Lung (tissue), 11 donors: ENCODE measurements at regions not wholly inside any gene's neighbourhood (a gene's known extent, or its start where the extent isn't known, plus 50 kb on each side); places are given as distances from the start of the nearest gene placed in this dataset.

Experiments
- ATAC-seq: fragments of 200-7000 bp; cut with Tn5 transposase; one replicate; pipeline ENCODE4 v1.9.1; 2020; ENCODE audit warnings: moderate number of reproducible peaks; ENCODE audit not compliant: insufficient read depth, low FRiP score
- DNase-seq, 3 donors: peaks; one replicate each; pipeline ENCODE4 v3.0.0-alpha.2; 2013 to 2017
- H3K27ac ChIP-seq, 2 donors: one replicate each; pipeline ENCODE4 v1.5.1; 2013; ENCODE audit warnings: mild to moderate bottlenecking in 2 of 2, moderate library complexity in 2 of 2, control low read depth in 1 of 2, inconsistent platforms in 1 of 2, low read depth in 1 of 2, low read length in 1 of 2
- H3K27me3 ChIP-seq, 3 donors: one replicate each; pipeline ENCODE4 v1.5.1; 2013; ENCODE audit warnings: low read length in 2 of 3; ENCODE audit not compliant: control insufficient read depth in 3 of 3, insufficient read depth in 3 of 3
- H3K36me3 ChIP-seq, 4 donors: one replicate each; pipeline ENCODE4 v1.5.1; 2013; ENCODE audit warnings: low read length in 4 of 4, mild to moderate bottlenecking in 1 of 4, moderate library complexity in 1 of 4; ENCODE audit not compliant: control insufficient read depth in 4 of 4, insufficient read depth in 4 of 4
- H3K4me1 ChIP-seq, 5 donors: one replicate each; pipeline ENCODE4 v1.5.1; 2013; ENCODE audit warnings: low read length in 5 of 5, mild to moderate bottlenecking in 2 of 5, moderate library complexity in 1 of 5; ENCODE audit not compliant: control insufficient read depth in 5 of 5, insufficient read depth in 5 of 5
- H3K4me3 ChIP-seq: one replicate; pipeline ENCODE4 v1.5.1; 2013; ENCODE audit warnings: mild to moderate bottlenecking, control low read depth, moderate library complexity
- H3K9ac ChIP-seq, 2 donors: one replicate each; pipeline ENCODE4 v1.5.1; 2013; ENCODE audit warnings: low read length in 2 of 2, control low read depth in 1 of 2; ENCODE audit not compliant: insufficient read depth in 1 of 2
- H3K9me3 ChIP-seq, 4 donors: one replicate each; pipeline ENCODE4 v1.5.1; 2013; ENCODE audit warnings: low read length in 3 of 4, mild to moderate bottlenecking in 1 of 4, moderate library complexity in 1 of 4; ENCODE audit not compliant: control insufficient read depth in 4 of 4, insufficient read depth in 3 of 4
- WGBS, 2 donors: extraction: QIAGEN DNeasy Blood & Tissue Kit; methylation state at CpG; one replicate each; pipeline ENCODE4 v1.1.7; 2013; 5-methylcytosine and 5-hydroxymethylcytosine counted together
- TF ChIP-seq, protein P1 (sequence below): IDR thresholded peaks from 2 replicates; pipeline ENCODE4 v1.5.1; 2012; ENCODE audit warnings: mild to moderate bottlenecking; ENCODE audit errors: control extremely low read depth, extremely low read depth
- donor health status: control.
- donor health status: control.
- donor health status: Bipolar disorder and iron deficiency.
- donor health status: healthy.
- donor health status: DM: yes; HTN: yes; CAD: no.

DNA sequence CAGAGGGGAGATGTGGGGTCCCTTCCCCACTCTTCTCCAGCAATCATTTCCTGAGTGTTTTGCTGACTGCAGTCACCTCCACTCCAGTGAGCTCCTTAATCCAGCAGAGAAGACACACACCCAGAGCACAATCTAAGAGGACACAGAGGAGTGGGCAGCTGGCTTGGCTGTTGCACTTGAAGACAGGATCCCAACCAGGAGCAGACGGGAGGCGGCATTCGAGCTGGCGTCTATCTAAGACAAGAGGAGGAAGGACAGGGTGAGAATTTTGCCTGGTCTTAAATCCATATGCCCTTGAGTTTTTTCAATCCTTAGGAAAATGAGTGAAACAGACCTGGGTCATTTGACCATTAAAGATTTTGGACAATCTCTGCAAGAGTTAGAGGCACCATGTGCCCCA lies 56.1 kb upstream of the SIM2 start:
- TF ChIP-seq, protein P1, sequence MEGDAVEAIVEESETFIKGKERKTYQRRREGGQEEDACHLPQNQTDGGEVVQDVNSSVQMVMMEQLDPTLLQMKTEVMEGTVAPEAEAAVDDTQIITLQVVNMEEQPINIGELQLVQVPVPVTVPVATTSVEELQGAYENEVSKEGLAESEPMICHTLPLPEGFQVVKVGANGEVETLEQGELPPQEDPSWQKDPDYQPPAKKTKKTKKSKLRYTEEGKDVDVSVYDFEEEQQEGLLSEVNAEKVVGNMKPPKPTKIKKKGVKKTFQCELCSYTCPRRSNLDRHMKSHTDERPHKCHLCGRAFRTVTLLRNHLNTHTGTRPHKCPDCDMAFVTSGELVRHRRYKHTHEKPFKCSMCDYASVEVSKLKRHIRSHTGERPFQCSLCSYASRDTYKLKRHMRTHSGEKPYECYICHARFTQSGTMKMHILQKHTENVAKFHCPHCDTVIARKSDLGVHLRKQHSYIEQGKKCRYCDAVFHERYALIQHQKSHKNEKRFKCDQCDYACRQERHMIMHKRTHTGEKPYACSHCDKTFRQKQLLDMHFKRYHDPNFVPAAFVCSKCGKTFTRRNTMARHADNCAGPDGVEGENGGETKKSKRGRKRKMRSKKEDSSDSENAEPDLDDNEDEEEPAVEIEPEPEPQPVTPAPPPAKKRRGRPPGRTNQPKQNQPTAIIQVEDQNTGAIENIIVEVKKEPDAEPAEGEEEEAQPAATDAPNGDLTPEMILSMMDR, result no peak
- ATAC-seq (no peak), DNase-seq (no peak)
- Histone ChIP-seq H3K36me3 (no peaks in the 10 kb centered on the region), H3K4me1 (peaks cover 0 to 10% (median 5%) of the 10 kb centered on the region in 5 donors), H3K27ac (no peak overlapping the region), H3K4me3 (no peak overlapping the region), H3K9ac (no peak overlapping the region), H3K9me3 (no peaks in the 10 kb centered on the region), H3K27me3 (no peaks in the 10 kb centered on the region)
- 95% methylated on average over 4 of the region's 4 CpGs for WGBS, 2 donors

DNA sequence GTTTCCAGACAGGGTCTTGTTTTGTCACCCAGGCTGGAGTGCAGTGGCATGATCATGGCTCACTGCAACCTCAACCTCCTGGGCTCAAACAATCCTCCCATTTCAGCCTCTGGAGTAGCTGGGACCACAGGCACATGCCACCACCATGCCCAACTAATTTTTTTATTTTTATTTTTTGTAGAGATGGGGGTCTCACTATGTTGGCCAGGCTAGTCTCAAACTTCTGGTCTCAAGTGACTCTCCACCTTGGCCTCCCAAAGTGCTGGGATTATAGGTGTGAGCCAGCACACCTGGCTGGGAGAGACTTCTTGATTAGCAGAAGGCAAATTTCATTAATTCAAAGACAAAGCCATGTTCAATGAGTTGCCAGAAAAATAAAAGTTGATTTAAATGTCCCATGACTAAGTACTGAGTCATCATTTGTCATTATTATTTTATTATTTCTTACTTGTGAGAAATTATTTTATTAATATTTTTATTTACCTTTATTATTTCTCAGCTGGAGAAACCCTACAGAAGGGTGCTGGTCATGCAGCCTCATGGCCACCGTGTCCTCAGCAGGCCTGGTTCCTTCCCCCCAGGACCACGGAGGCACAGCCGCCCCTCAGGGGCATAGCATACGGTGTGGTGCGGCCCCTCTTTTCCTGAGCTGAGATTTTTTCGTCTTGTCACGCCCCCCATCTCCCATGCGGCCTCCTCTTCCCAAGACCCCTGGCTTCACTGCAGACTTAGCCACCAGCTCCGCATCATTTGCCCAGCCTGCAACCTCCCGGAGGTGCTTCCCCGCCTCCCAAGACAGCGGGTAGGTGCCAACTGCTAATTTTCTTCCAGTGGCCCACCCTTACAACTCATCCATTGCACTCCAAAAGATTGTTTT lies 55.3 kb upstream of the SIM2 start:
- no peaks in the 10 kb centered on the region for H3K9me3 ChIP-seq
- no peaks in the 10 kb centered on the region for H3K36me3 ChIP-seq
- no peaks in the 10 kb centered on the region for H3K27me3 ChIP-seq
- no peak overlapping the region for H3K9ac ChIP-seq
- H3K4me3 ChIP-seq, result no peak overlapping the region
- 92 to 96% methylated on average over 12 of the region's 12 CpGs for whole genome bisulfite sequencing, 2 donors
- no peak overlapping the region for H3K27ac ChIP-seq
- DNase-seq, result no peak
- TF ChIP-seq, protein P1, result no peak
- ATAC-seq, result no peak
- H3K4me1 ChIP-seq, result peaks cover 0 to 10% (median 5%) of the 10 kb centered on the region in 5 donors

DNA sequence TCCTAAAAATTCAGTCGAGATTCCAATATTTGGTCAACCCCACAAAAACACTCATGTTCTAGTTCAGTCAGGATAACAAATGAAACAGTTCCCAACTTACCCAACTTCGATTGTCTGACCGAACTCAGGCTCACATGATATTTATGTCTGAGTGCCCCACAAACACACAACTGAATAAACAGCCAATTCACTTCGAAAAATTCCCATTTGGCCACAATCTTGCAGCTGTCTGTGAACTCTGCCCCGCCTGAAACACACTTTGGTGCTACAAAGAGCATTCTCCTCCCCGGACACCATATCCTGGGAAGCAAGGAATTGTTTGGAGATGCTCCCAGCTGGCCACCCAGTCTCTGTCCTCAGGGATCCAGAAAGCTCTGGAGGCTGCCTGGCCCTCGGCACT lies 52.9 kb upstream of the SIM2 start:
- no peak for DNase-seq
- Histone ChIP-seq H3K27ac (no peak overlapping the region), H3K9me3 (no peaks in the 10 kb centered on the region), H3K36me3 (no peaks in the 10 kb centered on the region), H3K27me3 (no peaks in the 10 kb centered on the region), H3K4me1 (no peaks in the 10 kb centered on the region), H3K9ac (no peak overlapping the region), H3K4me3 (no peak overlapping the region)
- TF ChIP-seq, protein P1, result no peak
- no peak for ATAC-seq
- WGBS, 2 donors, result 84 to 88% methylated on average over 7 of the region's 7 CpGs
